ENCODE measurements at regions not wholly inside any gene's neighbourhood (a gene's known extent, or its start where the extent isn't known, plus 50 kb on each side); places are given as distances from the start of the nearest gene placed in this dataset.

- TF ChIP-seq MLLT1 (IDR thresholded peaks at IDR 0.05) (no peak), HDGF (IDR thresholded peaks at IDR 0.05) (no peak), NFYA (IDR thresholded peaks at IDR 0.05; ENCODE audit: borderline replicate concordance, low read depth, low read length) (no peak), STAT1 (conservative IDR thresholded peaks at IDR 0.05) (no peak), SRF (IDR thresholded peaks at IDR 0.05; ENCODE audit: low read depth in 2 of 2, low read length in 2 of 2) (no peak), ETV6 (conservative IDR thresholded peaks at IDR 0.05 in 1 of 2, IDR thresholded peaks at IDR 0.05 in 1 of 2; ENCODE audit: borderline replicate concordance in 1 of 2, low read depth in 1 of 2) (no peak), CHD4 (IDR thresholded peaks at IDR 0.05) (no peak), PML (IDR thresholded peaks at IDR 0.05; ENCODE audit: low read length) (no peak), FOS (IDR thresholded peaks at IDR 0.05; ENCODE audit: borderline replicate concordance, extremely low read depth, insufficient read length) (no peak), YBX1 (IDR thresholded peaks at IDR 0.05) (no peak)
- TF ChIP-seq, protein P1, sequence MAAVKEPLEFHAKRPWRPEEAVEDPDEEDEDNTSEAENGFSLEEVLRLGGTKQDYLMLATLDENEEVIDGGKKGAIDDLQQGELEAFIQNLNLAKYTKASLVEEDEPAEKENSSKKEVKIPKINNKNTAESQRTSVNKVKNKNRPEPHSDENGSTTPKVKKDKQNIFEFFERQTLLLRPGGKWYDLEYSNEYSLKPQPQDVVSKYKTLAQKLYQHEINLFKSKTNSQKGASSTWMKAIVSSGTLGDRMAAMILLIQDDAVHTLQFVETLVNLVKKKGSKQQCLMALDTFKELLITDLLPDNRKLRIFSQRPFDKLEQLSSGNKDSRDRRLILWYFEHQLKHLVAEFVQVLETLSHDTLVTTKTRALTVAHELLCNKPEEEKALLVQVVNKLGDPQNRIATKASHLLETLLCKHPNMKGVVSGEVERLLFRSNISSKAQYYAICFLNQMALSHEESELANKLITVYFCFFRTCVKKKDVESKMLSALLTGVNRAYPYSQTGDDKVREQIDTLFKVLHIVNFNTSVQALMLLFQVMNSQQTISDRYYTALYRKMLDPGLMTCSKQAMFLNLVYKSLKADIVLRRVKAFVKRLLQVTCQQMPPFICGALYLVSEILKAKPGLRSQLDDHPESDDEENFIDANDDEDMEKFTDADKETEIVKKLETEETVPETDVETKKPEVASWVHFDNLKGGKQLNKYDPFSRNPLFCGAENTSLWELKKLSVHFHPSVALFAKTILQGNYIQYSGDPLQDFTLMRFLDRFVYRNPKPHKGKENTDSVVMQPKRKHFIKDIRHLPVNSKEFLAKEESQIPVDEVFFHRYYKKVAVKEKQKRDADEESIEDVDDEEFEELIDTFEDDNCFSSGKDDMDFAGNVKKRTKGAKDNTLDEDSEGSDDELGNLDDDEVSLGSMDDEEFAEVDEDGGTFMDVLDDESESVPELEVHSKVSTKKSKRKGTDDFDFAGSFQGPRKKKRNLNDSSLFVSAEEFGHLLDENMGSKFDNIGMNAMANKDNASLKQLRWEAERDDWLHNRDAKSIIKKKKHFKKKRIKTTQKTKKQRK (IDR thresholded peaks at IDR 0.05; ENCODE audit: low read depth, low read length), result no peak
- TF ChIP-seq, protein P2, sequence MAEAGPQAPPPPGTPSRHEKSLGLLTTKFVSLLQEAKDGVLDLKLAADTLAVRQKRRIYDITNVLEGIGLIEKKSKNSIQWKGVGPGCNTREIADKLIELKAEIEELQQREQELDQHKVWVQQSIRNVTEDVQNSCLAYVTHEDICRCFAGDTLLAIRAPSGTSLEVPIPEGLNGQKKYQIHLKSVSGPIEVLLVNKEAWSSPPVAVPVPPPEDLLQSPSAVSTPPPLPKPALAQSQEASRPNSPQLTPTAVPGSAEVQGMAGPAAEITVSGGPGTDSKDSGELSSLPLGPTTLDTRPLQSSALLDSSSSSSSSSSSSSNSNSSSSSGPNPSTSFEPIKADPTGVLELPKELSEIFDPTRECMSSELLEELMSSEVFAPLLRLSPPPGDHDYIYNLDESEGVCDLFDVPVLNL (IDR thresholded peaks at IDR 0.05; ENCODE audit: low read depth, low read length), result no peak
- TF ChIP-seq, protein P3, sequence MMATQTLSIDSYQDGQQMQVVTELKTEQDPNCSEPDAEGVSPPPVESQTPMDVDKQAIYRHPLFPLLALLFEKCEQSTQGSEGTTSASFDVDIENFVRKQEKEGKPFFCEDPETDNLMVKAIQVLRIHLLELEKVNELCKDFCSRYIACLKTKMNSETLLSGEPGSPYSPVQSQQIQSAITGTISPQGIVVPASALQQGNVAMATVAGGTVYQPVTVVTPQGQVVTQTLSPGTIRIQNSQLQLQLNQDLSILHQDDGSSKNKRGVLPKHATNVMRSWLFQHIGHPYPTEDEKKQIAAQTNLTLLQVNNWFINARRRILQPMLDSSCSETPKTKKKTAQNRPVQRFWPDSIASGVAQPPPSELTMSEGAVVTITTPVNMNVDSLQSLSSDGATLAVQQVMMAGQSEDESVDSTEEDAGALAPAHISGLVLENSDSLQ (IDR thresholded peaks at IDR 0.05), result no peak
Measured at GRCh38 chr2:153567367-153567766, 88.8 kb upstream of the RPRM start (continued).
